Trophoblast cell (in vitro differentiated cells and primary cell): ENCODE measurements at regions not wholly inside any gene's neighbourhood (a gene's known extent, or its start where the extent isn't known, plus 50 kb on each side); places are given as distances from the start of the nearest gene placed in this dataset.

Experiments used
- DNase-seq, 2 donors: peaks; one replicate each; pipeline ENCODE4 v3.0.0-alpha.2; 2016
- H2AFZ ChIP-seq: 2 replicates; pipeline ENCODE4 v1.6.1; 2013; ENCODE audit warnings: low read length, moderate library complexity, mild to moderate bottlenecking; ENCODE audit not compliant: insufficient read depth, poor library complexity
- H2AK5ac ChIP-seq: 2 replicates; pipeline ENCODE4 v1.6.1; 2013; ENCODE audit warnings: mild to moderate bottlenecking, low read length
- H2BK120ac ChIP-seq: 2 replicates; pipeline ENCODE4 v1.6.1; 2013; ENCODE audit warnings: low read length, mild to moderate bottlenecking, moderate library complexity; ENCODE audit not compliant: insufficient read depth, poor library complexity
- H2BK12ac ChIP-seq: 2 replicates; pipeline ENCODE4 v1.6.1; 2013; ENCODE audit warnings: mild to moderate bottlenecking, low read length, moderate library complexity
- H2BK5ac ChIP-seq: 2 replicates; pipeline ENCODE4 v1.6.1; 2013; ENCODE audit warnings: low read length, low read depth, moderate library complexity, mild to moderate bottlenecking; ENCODE audit not compliant: poor library complexity
- H3K14ac ChIP-seq: 2 replicates; pipeline ENCODE4 v1.6.1; 2013; ENCODE audit warnings: mild to moderate bottlenecking, low read length
- H3K18ac ChIP-seq: 2 replicates; pipeline ENCODE4 v1.6.1; 2013; ENCODE audit warnings: mild to moderate bottlenecking, low read length
- H3K23ac ChIP-seq: 2 replicates; pipeline ENCODE4 v1.6.1; 2013; ENCODE audit warnings: low read length
- H3K27ac ChIP-seq: 2 replicates; pipeline ENCODE4 v1.5.1; 2013; ENCODE audit warnings: low read depth, mild to moderate bottlenecking, inconsistent platforms, low read length, moderate library complexity
- H3K27me3 ChIP-seq: 2 replicates; pipeline ENCODE4 v1.6.1; 2013; ENCODE audit warnings: inconsistent platforms, mild to moderate bottlenecking, low read length, moderate library complexity; ENCODE audit not compliant: insufficient read depth
- H3K36me3 ChIP-seq, 2 experiments: 1 replicate in 1 of 2; 2 replicates in 1 of 2; pipeline ENCODE4 v1.6.1; 2013; ENCODE audit warnings: low read length in 2 of 2, mild to moderate bottlenecking in 2 of 2, moderate library complexity in 1 of 2; ENCODE audit not compliant: insufficient read depth in 2 of 2, control insufficient read depth in 1 of 2
- H3K4ac ChIP-seq: 2 replicates; pipeline ENCODE4 v1.6.1; 2013; ENCODE audit warnings: low read depth, mild to moderate bottlenecking, low read length, moderate library complexity
- H3K4me1 ChIP-seq, 2 experiments: 1 replicate in 1 of 2; 2 replicates in 1 of 2; pipeline ENCODE4 v1.6.1; 2013; ENCODE audit warnings: low read length in 2 of 2, mild to moderate bottlenecking in 2 of 2, moderate library complexity in 1 of 2; ENCODE audit not compliant: insufficient read depth in 2 of 2, control insufficient read depth in 1 of 2
- H3K4me2 ChIP-seq: 2 replicates; pipeline ENCODE4 v1.6.1; 2013; ENCODE audit warnings: inconsistent platforms, mild to moderate bottlenecking, low read length, moderate library complexity
- H3K4me3 ChIP-seq: 2 replicates; pipeline ENCODE4 v1.5.1; 2013; ENCODE audit warnings: mild to moderate bottlenecking, low read depth, low read length, inconsistent platforms
- H3K79me1 ChIP-seq: one replicate; pipeline ENCODE4 v1.6.1; 2013; ENCODE audit warnings: low read length
- H3K79me2 ChIP-seq: 2 replicates; pipeline ENCODE4 v1.6.1; 2013; ENCODE audit warnings: low read length, mild to moderate bottlenecking; ENCODE audit not compliant: control insufficient read depth, insufficient read depth, poor library complexity
- H3K9ac ChIP-seq: 2 replicates; pipeline ENCODE4 v1.6.1; 2013; ENCODE audit warnings: mild to moderate bottlenecking, low read length
- H3K9me3 ChIP-seq: 2 replicates; pipeline ENCODE4 v1.6.1; 2013; ENCODE audit warnings: low read depth, mild to moderate bottlenecking, control low read depth, inconsistent platforms, low read length; ENCODE audit not compliant: insufficient read depth
- H4K12ac ChIP-seq: 2 replicates; pipeline ENCODE4 v1.6.1; 2013; ENCODE audit warnings: low read depth, mild to moderate bottlenecking, low read length, moderate library complexity
- H4K8ac ChIP-seq: 2 replicates; pipeline ENCODE4 v1.6.1; 2013; ENCODE audit warnings: low read depth, mild to moderate bottlenecking, low read length, moderate library complexity
- H4K91ac ChIP-seq: one replicate; pipeline ENCODE4 v1.6.1; 2013; ENCODE audit warnings: low read depth, mild to moderate bottlenecking, low read length, moderate library complexity
- WGBS: extraction: QIAGEN DNeasy Blood & Tissue Kit; methylation state at CpG from one replicate; pipeline ENCODE4 v1.1.7; 2013; ENCODE audit warnings: missing lambda C conversion rate; ENCODE audit not compliant: insufficient read length, insufficient coverage; ENCODE audit errors: extremely low coverage; 5-methylcytosine and 5-hydroxymethylcytosine counted together

GRCh38 chr7:138169441-138169851 lies 93.2 kb downstream of the AKR1D1 start:
- no peak overlapping the region for H2BK12ac ChIP-seq
- H4K12ac ChIP-seq, result no peak overlapping the region
- no peak overlapping the region for H3K4me2 ChIP-seq
- peak overlapping the region; percentile 100 for H3K27ac ChIP-seq
- H3K79me1 ChIP-seq, result peaks cover 38% of the 10 kb centered on the region
- H2BK120ac ChIP-seq, result no peak overlapping the region
- no peaks in the 10 kb centered on the region for H3K27me3 ChIP-seq
- H4K8ac ChIP-seq, result no peak overlapping the region
- no peak overlapping the region for H3K9ac ChIP-seq
- no peak overlapping the region for H3K4ac ChIP-seq
- peaks cover 7% of the 10 kb centered on the region for H3K9me3 ChIP-seq
- no peaks in the 10 kb centered on the region for H3K79me2 ChIP-seq
- H3K4me1 ChIP-seq, result peaks cover 8 to 26% of the 10 kb centered on the region in 2 experiments
- H4K91ac ChIP-seq, result no peak overlapping the region
- no peak overlapping the region for H2BK5ac ChIP-seq
- no peak overlapping the region for H3K14ac ChIP-seq
- no peaks in the 10 kb centered on the region for H3K36me3 ChIP-seq
- no peak overlapping the region for H3K23ac ChIP-seq
- H3K4me3 ChIP-seq, result no peak overlapping the region
- no CpG with 5 or more reads among the region's 3 CpGs for WGBS
- no peak overlapping the region for H3K18ac ChIP-seq
- H2AK5ac ChIP-seq, result no peak overlapping the region
- no peak overlapping the region for H2AFZ ChIP-seq
- no peak for DNase-seq

- no peaks in the 10 kb centered on the region for H3K27me3 ChIP-seq
- H3K18ac ChIP-seq, result no peak overlapping the region
- H2AK5ac ChIP-seq, result no peak overlapping the region
- peak overlapping the region; percentile 80 for H2BK120ac ChIP-seq
- H3K4me3 ChIP-seq, result no peak overlapping the region
- H2AFZ ChIP-seq, result no peak overlapping the region
- H3K4me2 ChIP-seq, result no peak overlapping the region
- H3K14ac ChIP-seq, result no peak overlapping the region
- no peaks in the 10 kb centered on the region for H3K79me2 ChIP-seq
- peaks cover 4% of the 10 kb centered on the region for H3K9me3 ChIP-seq
- no peak overlapping the region for H3K4ac ChIP-seq
- H3K9ac ChIP-seq, result no peak overlapping the region
- H3K79me1 ChIP-seq, result peaks cover 38% of the 10 kb centered on the region
- peak overlapping the region; percentile 100 for H3K27ac ChIP-seq
- H3K23ac ChIP-seq, result no peak overlapping the region
- H2BK12ac ChIP-seq, result no peak overlapping the region
- no peaks in the 10 kb centered on the region for H3K36me3 ChIP-seq
- DNase-seq, result no peak
- H4K8ac ChIP-seq, result no peak overlapping the region
- peak overlapping the region; percentile 55 for H2BK5ac ChIP-seq
- H3K4me1 ChIP-seq, result peaks cover 8 to 26% of the 10 kb centered on the region in 2 experiments
- H4K91ac ChIP-seq, result peak overlapping the region; percentile 55
- no peak overlapping the region for H4K12ac ChIP-seq
- WGBS, result no CpG with 5 or more reads among the region's 2 CpGs
These were observed 94.0 kb downstream of the AKR1D1 start for GRCh38 chr7:138170298-138170697.

- peak overlapping the region; percentile 59 for H2AK5ac ChIP-seq
- H3K4ac ChIP-seq, result peak overlapping the region; percentile 17
- no CpG with 5 or more reads among the region's 7 CpGs for WGBS
- no peak overlapping the region for H4K12ac ChIP-seq
- H2BK120ac ChIP-seq, result peak overlapping the region; percentile 93
- H4K91ac ChIP-seq, result peak overlapping the region; percentile 92
- no peak for DNase-seq
- H3K4me2 ChIP-seq, result no peak overlapping the region
- H2BK12ac ChIP-seq, result peak overlapping the region; percentile 88
- no peaks in the 10 kb centered on the region for H3K27me3 ChIP-seq
- H2BK5ac ChIP-seq, result peak overlapping the region; percentile 92
- no peaks in the 10 kb centered on the region for H3K79me2 ChIP-seq
- H3K18ac ChIP-seq, result peak overlapping the region; percentile 61
- H3K23ac ChIP-seq, result no peak overlapping the region
- H3K36me3 ChIP-seq, result no peaks in the 10 kb centered on the region
- peak overlapping the region; percentile 57 for H4K8ac ChIP-seq
- peaks cover 36% of the 10 kb centered on the region for H3K79me1 ChIP-seq
- peaks cover 8 to 26% of the 10 kb centered on the region in 2 experiments for H3K4me1 ChIP-seq
- no peak overlapping the region for H3K4me3 ChIP-seq
- peaks cover 3% of the 10 kb centered on the region for H3K9me3 ChIP-seq
- peak overlapping the region; percentile 64 for H3K14ac ChIP-seq
- H3K9ac ChIP-seq, result no peak overlapping the region
- H3K27ac ChIP-seq, result peak overlapping the region; percentile 100
- no peak overlapping the region for H2AFZ ChIP-seq
These were observed 94.9 kb downstream of the AKR1D1 start for GRCh38 chr7:138170959-138171703.

GRCh38 chr7:138173548-138173947 lies 97.3 kb downstream of the AKR1D1 start:
- Histone ChIP-seq H2BK12ac (peak overlapping the region; percentile 74), H2AK5ac (no peak overlapping the region), H3K36me3 (no peaks in the 10 kb centered on the region), H3K4me1 (peaks cover 6 to 16% of the 10 kb centered on the region in 2 experiments), H3K9ac (no peak overlapping the region), H3K79me1 (peaks cover 22% of the 10 kb centered on the region), H3K18ac (no peak overlapping the region), H3K4ac (no peak overlapping the region), H3K27me3 (no peaks in the 10 kb centered on the region), H3K4me3 (no peak overlapping the region), H3K4me2 (no peak overlapping the region), H3K23ac (no peak overlapping the region), H3K14ac (no peak overlapping the region), H3K79me2 (no peaks in the 10 kb centered on the region), H4K12ac (no peak overlapping the region), H2BK5ac (no peak overlapping the region), H4K8ac (no peak overlapping the region), H2BK120ac (peak overlapping the region; percentile 44), H4K91ac (no peak overlapping the region), H3K27ac (no peak overlapping the region), H2AFZ (no peak overlapping the region), H3K9me3 (no peaks in the 10 kb centered on the region)
- no peak for DNase-seq
- WGBS, result no CpG with 5 or more reads among the region's 3 CpGs
